ENCODE measurements at regions not wholly inside any gene's neighbourhood (a gene's known extent, or its start where the extent isn't known, plus 50 kb on each side); places are given as distances from the start of the nearest gene placed in this dataset.
"Not testable (repeated sequence)": the region's sequence is repeated elsewhere in the genome, so short reads cannot be mapped to it uniquely, and the experiment has no call there.

DNA sequence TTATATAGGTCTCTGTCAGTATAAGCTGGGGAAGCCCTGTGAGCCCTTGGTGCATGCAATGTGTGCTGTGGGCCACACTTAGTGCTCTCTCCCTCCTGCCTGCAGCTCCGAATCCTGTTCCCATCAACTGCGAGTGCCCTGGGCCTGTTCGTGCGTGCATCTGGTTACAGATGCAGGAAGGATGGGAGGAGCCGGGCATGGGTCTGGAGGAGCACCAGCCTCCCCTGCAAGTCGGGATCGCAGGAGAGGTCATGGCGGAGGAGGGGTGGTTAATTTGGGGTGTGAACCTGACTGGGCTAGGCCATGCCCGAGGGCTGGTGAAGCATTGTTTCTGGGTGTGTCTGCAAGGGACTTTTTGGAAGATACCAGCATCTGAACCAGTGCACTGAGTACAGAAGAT lies 274.6 kb upstream of the IRX4 start:
- H3K27ac ChIP-seq = no peak overlapping the region

DNA sequence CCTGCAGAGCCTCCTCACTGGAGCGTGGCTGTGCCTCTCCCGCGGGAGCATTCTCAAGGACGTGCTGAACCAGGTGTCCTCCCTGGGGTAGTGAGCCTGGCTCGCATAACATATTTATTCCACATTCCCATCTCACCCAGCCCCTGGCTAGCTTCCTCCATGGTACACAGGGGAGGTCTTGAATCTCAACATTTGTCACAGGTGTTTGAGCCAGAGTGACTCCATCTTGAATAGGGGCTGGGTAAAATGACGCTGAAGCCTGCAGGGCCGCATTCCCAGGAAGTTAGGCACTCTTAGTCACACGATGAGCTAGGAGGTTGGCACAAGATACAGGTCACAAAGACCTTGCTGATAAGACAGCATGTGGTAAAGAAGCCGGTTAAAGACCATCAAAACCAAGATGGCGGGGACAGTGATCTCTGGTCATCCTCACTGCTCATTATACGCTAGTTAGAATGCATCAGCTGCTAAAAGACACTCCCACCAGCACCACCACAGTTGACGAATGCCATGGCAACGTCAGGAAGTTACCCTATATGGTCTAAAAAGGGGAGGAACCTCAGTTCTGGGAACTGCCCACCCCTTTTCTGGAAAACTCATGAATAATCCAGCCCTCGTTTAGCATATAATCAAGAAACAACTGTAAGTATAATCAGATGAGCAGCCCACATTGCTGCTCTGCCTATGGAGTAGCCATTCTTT lies 273.8 kb upstream of the IRX4 start:
- no peak overlapping the region for H3K27ac ChIP-seq
- TF ChIP-seq, protein P1, sequence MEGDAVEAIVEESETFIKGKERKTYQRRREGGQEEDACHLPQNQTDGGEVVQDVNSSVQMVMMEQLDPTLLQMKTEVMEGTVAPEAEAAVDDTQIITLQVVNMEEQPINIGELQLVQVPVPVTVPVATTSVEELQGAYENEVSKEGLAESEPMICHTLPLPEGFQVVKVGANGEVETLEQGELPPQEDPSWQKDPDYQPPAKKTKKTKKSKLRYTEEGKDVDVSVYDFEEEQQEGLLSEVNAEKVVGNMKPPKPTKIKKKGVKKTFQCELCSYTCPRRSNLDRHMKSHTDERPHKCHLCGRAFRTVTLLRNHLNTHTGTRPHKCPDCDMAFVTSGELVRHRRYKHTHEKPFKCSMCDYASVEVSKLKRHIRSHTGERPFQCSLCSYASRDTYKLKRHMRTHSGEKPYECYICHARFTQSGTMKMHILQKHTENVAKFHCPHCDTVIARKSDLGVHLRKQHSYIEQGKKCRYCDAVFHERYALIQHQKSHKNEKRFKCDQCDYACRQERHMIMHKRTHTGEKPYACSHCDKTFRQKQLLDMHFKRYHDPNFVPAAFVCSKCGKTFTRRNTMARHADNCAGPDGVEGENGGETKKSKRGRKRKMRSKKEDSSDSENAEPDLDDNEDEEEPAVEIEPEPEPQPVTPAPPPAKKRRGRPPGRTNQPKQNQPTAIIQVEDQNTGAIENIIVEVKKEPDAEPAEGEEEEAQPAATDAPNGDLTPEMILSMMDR (IDR thresholded peaks at IDR 0.05) = no peak
- no peak for TF ChIP-seq ZFX (IDR thresholded peaks at IDR 0.05; ENCODE audit: borderline replicate concordance)

More for the DNA sequence above, 274.6 kb upstream of the IRX4 start:
- TF ChIP-seq ZFX (IDR thresholded peaks at IDR 0.05; ENCODE audit: borderline replicate concordance) = no peak
- TF ChIP-seq, protein P1 (IDR thresholded peaks at IDR 0.05) = no peak

DNA sequence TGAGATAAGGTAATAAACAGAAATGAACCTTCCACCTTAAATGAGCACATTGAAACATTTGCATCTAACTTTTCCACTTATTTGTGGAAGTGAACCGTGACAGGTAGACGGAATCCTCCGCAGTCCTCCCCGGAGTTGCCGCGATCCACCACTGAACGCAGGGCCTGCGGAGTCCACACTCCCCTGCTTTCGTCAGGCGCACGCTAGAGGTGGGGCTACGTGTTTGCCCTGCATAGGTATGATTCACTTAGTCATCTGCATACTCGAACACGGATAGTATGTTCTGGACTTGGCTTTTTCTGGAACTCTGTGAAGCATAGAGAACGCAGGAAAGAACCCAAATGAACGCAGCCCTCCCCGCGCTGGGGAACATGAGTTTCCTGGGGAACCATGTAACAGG lies 272.8 kb upstream of the IRX4 start:
- TF ChIP-seq, protein P1 (IDR thresholded peaks at IDR 0.05) = no peak

DNA sequence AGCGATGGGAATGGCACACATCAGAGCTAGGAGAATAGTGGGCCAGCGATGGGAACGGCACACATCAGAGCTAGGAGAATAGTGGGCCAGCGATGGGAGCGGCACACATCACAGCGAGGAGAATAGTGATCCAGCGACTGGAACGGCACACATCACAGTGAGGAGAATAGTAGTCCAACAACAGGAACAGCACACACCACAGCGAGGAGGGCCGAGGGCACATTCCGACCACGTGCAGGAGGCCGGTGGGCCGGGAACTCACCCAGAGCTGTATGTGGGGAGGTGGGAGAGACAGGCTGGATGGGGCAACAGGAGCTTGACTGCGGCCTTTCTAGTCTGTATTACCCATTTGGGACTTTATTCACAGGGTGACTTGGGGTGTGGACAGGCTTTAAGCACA lies 271.1 kb upstream of the IRX4 start:
- H3K27ac ChIP-seq = no peak overlapping the region
- TF ChIP-seq, protein P1 (IDR thresholded peaks at IDR 0.05) = no peak
- no peak for TF ChIP-seq ZFX (IDR thresholded peaks at IDR 0.05; ENCODE audit: borderline replicate concordance)

More for the DNA sequence above, 272.8 kb upstream of the IRX4 start:
- H3K27ac ChIP-seq = no peak overlapping the region

DNA sequence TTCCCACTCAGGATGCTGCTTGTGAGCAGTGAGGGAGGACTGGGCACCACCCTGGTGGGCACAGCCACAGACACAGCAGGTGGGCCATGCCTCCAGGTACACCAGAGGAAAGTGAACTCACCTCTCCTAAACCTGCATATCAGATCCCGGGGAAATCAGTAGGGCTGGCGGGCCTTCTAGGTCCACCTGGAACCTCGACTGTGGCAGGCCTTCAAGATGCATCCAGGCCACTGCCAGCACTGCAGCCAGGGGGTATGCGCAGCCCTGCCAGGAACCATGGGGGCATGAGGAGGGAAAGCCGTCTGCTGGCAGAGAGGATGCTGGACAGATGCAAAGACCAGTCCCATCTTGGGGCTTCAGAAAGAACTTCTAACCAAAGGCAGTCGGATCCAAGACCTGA lies 270.6 kb upstream of the IRX4 start:
- TF ChIP-seq, protein P1 (IDR thresholded peaks at IDR 0.05) = no peak
- TF ChIP-seq ZFX (IDR thresholded peaks at IDR 0.05; ENCODE audit: borderline replicate concordance) = no peak

DNA sequence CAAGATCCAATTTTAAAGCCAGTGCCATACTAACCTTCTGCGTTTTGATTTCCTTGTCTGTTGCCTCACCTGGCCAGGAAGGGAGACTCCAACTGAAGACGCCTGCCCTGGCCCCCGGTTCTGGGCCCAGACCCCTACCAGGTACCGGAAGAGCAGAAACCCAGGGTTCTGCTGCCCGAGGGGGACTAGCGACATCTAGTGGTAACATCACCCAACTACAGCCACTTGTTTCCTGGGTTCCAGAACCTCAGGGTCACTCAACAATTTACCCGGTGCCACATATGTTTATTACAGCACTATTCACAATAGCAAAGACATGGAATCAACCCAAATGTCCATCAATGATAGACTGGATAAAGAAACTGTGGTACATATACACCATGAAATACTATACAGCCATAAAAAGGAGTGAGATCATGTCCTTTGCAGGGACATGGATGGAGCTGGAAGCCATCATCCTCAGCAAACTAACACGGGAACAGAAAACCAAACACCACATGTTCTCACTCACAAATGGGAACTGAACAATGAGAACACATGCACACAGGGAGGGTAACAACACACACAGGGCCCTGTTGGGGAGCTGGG lies 268.7 kb upstream of the IRX4 start:
- H3K27ac ChIP-seq = not testable (repeated sequence)
- TF ChIP-seq, protein P1 (IDR thresholded peaks at IDR 0.05) = peak; percentile 89

More for the DNA sequence above, 270.6 kb upstream of the IRX4 start:
- no peak overlapping the region for H3K27ac ChIP-seq

DNA sequence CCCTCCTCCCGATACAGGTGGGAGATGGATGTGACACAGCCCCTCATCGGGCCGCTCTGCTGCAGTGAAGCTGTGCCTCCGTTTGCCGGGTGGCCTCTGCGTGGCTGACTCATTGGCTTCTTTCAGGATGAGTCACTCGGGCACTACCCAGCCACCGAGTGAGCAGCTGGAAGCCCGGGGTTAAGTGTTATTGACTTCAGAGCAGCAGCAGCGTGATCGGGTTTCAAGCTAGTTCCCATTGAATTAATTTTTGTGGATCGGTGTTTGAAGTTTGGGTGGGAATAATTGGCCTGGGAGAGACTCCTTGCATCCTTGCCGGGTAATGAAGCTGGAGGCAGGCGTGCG lies 266.4 kb upstream of the IRX4 start:
- H3K27ac ChIP-seq = no peak overlapping the region
- no peak for TF ChIP-seq ZFX (IDR thresholded peaks at IDR 0.05; ENCODE audit: borderline replicate concordance)
- TF ChIP-seq, protein P1 (IDR thresholded peaks at IDR 0.05) = no peak
